ENCODE measurements at regions not wholly inside any gene's neighbourhood (a gene's known extent, or its start where the extent isn't known, plus 50 kb on each side); places are given as distances from the start of the nearest gene placed in this dataset.
"Not testable (repeated sequence)": the region's sequence is repeated elsewhere in the genome, so short reads cannot be mapped to it uniquely, and the experiment has no call there.

GRCh38 chr4:147168200-147168599 is 222.5 kb upstream of the TTC29 start:
- not testable (repeated sequence) for DNase-seq

DNA sequence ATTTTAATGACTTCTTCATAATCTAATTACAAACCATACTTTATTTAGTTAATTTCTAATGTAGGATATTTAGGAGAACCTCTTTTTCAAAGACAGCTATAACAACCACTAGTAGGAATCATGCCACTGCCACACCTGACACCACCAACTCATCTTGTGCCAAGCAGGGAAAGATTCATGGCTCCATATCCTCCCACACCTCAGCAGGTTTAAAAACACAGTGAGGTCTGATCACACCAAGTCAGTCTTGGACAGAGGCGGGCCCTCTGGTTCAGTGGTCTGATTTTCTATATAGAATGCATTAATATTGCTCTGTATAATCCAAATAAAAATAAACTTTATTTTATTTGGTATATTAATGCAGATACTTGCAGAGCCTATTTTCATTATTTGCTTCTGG is 227.7 kb upstream of the TTC29 start:
- DNase-seq: no peak

DNA sequence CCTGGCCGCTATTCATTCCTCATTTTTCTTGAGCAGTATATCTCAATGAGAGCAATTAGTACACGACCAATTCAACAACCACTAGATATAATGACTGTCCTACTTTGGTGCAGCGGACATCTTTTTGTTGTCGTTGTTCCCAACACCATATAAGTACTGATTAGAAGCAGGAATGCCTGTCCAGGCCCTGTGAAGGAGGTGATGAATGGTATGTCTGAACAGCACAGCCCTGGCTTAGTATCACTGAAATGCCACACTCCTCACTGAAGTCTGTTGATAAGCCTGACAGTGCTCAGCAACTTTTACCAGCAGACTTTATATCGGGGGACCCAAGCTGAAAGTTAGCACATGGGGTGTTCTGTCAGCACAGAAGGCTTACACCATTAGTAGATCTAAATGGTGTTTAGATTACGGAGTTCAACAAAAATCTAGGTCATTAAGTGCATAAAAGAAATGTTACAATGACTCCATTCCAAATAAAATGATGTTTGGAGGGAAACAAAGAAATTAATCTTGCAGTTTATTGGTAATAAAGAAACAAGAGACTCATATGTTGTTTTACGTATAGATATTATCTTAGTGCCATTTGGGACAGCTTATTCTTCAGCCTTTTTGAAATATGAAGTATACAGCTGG is 228.3 kb upstream of the TTC29 start:
- no peak for DNase-seq

DNA sequence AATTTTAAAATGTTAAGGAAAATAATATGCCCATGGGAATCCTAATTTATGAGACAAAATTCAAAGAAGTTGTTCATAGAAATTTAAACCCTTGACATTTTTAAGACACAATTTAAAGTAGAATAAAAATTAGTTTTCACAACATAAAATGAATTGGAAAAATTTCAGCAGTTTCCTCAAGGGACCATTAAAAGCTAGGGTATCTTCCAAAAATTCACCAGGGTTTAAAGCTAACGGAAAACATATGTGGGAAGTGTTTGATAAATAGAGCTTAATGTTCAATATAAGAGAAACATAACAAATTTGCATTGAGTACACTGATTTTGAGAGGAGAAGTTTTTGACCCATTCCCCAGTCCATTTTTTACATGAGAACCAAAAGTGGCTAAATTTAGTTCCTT is 228.9 kb upstream of the TTC29 start:
- DNase-seq: no peak

GRCh38 chr4:147175460-147176025 is 229.9 kb upstream of the TTC29 start:
- no peak for DNase-seq

DNA sequence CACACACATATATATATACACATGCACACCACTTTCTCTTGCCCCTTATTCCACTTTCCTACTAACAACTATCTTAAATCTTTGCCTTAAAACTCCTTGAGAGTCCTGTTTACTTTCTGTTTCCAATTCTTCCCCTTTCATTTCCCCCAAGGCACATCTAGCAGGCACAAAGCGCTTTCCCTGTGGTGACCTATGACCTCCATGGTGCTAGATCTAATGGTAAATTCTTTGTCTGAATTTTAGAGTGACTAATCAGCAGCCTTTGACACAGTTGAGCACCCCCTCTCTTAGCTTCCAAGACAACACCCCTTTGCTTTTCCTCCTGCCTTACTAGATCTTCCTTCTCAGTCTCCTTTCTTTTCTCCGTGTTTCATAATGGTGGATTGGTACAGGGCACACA is 236.4 kb upstream of the TTC29 start:
- no peak for DNase-seq

- DNase-seq: no peak
These were observed 247.0 kb upstream of the TTC29 start for GRCh38 chr4:147192679-147193078.

- DNase-seq: no peak
These were observed 248.4 kb upstream of the TTC29 start for GRCh38 chr4:147194114-147194513.

DNA sequence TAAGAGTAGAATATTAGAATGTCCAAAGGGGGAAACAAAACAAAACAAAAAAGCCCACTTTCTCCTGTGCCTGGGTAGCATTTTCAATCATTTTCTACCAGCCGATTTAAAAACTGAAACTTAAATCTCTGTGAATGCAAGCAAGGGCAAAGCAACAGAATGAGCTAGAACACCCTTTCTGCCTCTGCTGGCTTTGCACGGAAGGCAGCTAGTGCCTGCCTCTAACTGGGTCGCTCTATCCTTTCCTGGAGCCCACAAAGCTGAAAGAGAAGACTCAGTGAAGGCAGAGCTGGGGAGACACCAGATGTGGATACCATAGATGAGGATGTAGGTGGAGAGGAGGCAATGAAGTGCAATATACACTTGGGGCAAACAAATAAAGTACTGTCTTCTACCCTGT is 248.9 kb upstream of the TTC29 start:
- DNase-seq: no peak

DNA sequence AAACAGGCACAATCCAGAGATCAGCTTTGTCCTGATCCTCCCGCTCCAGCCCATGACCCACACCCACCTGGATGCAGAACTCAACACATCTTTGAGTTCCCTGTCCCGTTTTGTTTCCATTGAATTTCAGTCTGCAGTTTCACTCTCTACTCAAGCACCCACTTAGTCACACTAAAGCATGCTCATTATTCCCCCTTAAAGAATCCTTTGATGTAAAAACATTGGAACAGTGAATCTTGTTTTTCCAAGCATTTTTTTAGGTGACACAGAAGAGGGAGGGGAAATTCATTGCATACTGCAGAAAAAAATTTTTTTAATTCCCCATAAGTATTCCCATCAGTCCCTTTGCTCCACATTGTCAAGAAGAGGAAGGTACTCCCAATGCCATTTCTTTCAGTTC is 249.7 kb upstream of the TTC29 start:
- no peak for DNase-seq

GRCh38 chr4:147198411-147199051 is 252.9 kb upstream of the TTC29 start:
- no peak for DNase-seq

DNA sequence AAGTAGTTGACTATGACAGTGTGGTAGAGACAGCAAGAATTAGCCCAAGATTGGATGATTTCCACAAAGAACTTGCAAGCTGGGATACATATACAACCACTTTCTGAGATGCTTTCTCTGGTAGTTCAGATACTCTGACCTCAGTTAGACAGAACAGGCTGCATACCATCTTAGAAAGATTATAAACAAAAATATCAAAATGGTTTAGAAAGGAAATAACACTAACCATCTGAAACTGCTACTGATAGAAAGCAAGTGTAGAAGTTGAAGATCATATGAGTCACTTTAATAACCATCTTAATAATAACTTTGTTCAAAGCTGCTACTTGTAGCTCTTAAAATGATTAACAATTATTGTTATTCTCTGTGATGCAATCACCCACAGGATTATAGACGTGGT is 255.4 kb upstream of the TTC29 start:
- DNase-seq: no peak

DNA sequence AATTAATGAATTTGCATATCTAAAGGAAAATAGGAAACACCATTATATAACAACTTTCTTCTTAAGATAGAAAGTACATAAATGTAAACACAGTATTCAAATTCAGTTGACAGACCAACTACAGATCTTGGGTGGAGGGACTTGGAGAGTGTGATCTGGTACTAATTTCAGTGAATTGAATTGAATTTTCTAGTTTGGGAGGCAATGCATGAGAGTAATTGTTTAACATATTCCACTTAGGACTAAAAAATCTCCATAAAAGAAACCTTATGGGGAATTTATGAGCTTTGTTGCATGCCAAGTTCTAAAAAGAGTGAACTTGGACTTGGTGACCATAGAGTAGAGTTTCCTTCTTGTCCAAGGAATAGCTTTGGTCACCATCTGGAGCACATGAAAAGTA is 261.1 kb upstream of the TTC29 start:
- no peak for DNase-seq

DNA sequence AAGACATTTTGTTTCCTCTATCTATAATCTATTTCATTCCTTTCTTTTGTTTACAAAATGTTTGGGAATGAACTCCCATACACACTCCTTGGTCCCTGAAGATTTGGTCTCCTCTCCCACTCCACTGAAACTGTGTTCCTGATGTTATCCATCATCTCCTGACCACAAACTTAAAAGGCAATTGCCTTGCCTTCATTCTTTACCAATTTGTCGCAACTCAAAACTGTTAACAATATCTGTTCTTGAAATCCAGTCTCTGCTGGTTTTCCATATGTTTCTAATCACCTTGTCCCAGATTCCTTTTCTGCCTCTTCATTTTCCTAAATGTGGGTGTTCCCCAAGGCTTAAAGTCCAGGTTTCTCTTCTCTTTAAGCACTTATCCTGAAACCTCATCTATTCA is 262.2 kb upstream of the TTC29 start:
- DNase-seq: no peak

DNA sequence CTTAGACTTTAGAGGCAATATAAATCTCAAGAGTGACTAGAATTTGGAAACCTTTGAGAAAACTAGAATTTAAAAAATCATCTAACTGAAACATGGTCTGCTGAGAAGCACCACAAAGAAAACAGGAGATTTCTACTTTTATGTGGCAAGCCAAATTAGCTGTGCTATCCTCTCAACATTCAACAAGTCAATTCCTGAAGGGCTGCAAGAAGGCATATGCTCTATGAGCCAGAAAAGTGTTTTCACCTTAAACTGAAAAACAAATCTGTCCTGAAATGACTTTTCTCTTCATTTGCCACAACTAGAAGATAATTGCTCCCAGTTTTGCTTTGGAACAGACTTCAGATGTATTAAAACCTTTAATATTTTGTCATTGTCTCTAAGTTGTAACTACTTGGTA is 263.2 kb upstream of the EDNRA start:
- no peak for DNase-seq

- no peak for DNase-seq
These were observed 261.8 kb upstream of the EDNRA start for GRCh38 chr4:147219145-147219544.

DNA sequence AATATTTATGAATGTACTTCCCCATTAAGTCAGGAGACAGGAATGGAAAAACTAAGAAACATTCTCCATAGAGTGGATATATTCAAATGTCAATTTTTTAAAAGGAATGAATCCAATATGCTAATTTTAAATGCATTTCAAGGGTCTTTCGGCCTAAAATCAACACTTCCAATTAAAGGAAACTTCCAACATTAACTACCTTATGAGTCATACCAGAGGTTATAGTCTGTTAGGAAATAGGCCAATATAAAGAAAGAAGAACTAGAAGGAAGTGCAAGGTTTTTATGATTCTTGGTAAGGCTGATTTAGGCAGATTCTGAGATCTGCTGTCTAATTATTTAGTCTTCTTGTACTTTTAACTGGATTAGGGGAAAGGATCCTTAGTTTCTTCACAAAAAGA is 260.1 kb upstream of the EDNRA start:
- no peak for DNase-seq

DNA sequence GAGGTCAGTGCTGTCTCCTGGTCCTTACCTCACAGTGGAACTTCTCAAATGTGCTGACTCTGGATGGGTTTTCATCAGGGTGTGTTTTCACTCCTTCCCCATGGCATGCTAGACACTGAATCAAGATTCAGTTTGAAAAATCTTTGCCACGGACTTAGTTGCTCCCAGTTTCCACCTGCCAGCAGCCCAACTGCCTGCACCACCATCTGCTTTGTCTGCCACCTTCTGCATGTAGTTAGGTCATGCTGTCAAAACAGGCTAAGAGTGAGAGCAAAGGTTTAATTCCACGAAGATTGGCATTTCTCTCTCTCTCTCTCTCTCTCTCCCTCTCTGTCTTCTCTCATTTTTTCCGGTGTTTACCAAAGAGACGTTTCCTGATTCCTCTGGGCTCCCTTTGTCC is 258.0 kb upstream of the EDNRA start:
- DNase-seq: no peak

- DNase-seq: no peak
These were observed 257.3 kb upstream of the EDNRA start for GRCh38 chr4:147223576-147223975.

GRCh38 chr4:147236806-147237205 is 244.1 kb upstream of the EDNRA start:
- no peak for DNase-seq

- DNase-seq: no peak
These were observed 236.1 kb upstream of the EDNRA start for GRCh38 chr4:147244786-147245185.

- DNase-seq: no peak
These were observed 234.8 kb upstream of the EDNRA start for GRCh38 chr4:147246096-147246495.

- DNase-seq: not testable (repeated sequence)
These were observed 234.4 kb upstream of the EDNRA start for GRCh38 chr4:147246528-147246927.

GRCh38 chr4:147247579-147247978 is 233.3 kb upstream of the EDNRA start:
- DNase-seq: no peak

GRCh38 chr4:147250062-147250461 is 230.8 kb upstream of the EDNRA start:
- no peak for DNase-seq

All from effector CD4-positive, alpha-beta T cell (primary cell).